Fibroblast of villous mesenchyme (primary cell): ENCODE measurements at regions not wholly inside any gene's neighbourhood (a gene's known extent, or its start where the extent isn't known, plus 50 kb on each side); places are given as distances from the start of the nearest gene placed in this dataset.
A peak's percentile ranks its signal among the peaks of the same experiment; 100 is the strongest.

Experiments used
- DNase-seq: peaks from one replicate; pipeline ENCODE4 v3.0.0-alpha.2; 2010; ENCODE audit warnings: low read depth
- H3K4me3 ChIP-seq: 2 replicates; pipeline ENCODE4 v1.5.1; 2011; ENCODE audit warnings: low read depth, mild to moderate bottlenecking, low read length
- CTCF ChIP-seq: IDR thresholded peaks from 2 replicates; pipeline ENCODE4 v1.5.1; 2012; ENCODE audit warnings: low read depth, mild to moderate bottlenecking, low read length; ENCODE audit not compliant: insufficient read depth

DNA sequence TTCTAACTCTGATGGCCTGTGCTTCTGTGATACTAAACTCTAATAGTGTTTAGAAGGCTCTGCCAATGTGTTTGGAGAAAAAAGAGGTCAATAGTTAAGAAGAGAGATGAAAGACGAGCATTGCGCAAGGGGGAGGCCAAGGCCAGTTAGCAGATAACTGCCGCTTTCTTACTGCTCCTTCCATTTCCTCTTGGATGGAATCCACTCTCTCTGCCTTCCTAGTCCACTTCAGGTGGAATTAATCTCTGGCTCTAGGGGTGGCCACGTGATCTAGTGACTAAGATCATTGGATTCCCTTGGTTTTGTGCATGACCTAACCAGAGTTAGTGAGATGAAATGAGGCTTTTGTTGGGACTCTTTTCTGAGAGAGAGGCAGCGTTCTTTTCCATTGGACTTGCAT, 148.3 kb downstream of the ACTL8 start:
- no peak for TF ChIP-seq CTCF
- no peak for DNase-seq
- no peak overlapping the region for H3K4me3 ChIP-seq

GRCh38 chr1:17904290-17904689, 149.2 kb downstream of the ACTL8 start:
- H3K4me3 ChIP-seq = no peak overlapping the region
- no peak for TF ChIP-seq CTCF
- no peak for DNase-seq

- no peak for DNase-seq
- no peak overlapping the region for H3K4me3 ChIP-seq
- TF ChIP-seq CTCF = no peak
These were observed 152.9 kb downstream of the ACTL8 start for GRCh38 chr1:17907999-17908398.

DNA sequence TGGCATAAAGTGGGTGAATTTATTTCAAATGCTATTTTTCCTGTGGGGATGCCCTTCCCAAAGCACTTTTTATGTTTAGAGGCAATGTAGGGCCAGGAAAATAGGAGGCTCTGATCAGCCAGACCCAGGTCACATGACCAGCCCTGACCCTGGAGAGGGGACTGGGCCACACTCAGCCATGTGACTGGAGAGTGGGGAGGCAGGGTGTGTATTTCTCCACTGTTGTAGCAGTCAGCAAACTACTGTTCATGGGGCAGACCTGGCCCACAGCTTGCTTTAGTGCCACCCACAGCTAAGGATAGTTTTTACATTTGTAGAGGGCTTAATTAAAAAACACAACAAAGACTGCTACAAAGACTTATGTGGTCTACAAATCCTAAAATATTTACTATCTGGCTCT, 153.8 kb downstream of the ACTL8 start:
- no peak overlapping the region for H3K4me3 ChIP-seq
- DNase-seq = no peak
- TF ChIP-seq CTCF = no peak

- peak; percentile 37 for TF ChIP-seq CTCF
- no peak overlapping the region for H3K4me3 ChIP-seq
- DNase-seq = peak; percentile 10
These were observed 154.5 kb downstream of the ACTL8 start for GRCh38 chr1:17909634-17910033.

DNA sequence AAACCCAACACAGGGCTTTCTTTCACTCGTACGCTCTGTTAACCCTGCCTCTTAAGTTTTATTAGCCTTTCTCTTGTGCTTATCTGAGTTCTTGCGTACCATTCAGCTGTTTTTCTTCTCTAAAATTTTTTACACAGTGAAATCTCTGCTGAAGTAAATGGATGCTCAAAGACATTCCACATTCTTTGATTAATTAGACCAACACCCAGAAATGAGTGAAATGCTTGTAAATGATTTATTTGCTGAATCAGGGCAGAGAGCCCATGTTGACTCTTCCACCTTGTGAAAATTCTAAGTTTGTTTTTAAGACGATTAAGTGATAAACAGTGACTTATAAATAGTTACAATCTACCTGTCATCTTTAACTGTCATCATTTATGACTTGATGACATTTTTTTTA, 156.7 kb downstream of the ACTL8 start:
- DNase-seq = no peak
- no peak overlapping the region for H3K4me3 ChIP-seq
- no peak for TF ChIP-seq CTCF

- no peak for DNase-seq
- no peak overlapping the region for H3K4me3 ChIP-seq
- no peak for TF ChIP-seq CTCF
These were observed 157.4 kb downstream of the ACTL8 start for GRCh38 chr1:17912491-17912890.
